Activated CD8-positive, alpha-beta memory T cell treated with anti-CD3 and anti-CD28 coated beads, Interleukin-2, amount 50 U/mL, for 24 hours (primary cell): ENCODE measurements at regions not wholly inside any gene's neighbourhood (a gene's known extent, or its start where the extent isn't known, plus 50 kb on each side); places are given as distances from the start of the nearest gene placed in this dataset.

Source experiments
- DNase-seq: peaks from one replicate; pipeline ENCODE4 v3.0.0-alpha.2; 2020; ENCODE audit errors: extremely low read depth

DNA sequence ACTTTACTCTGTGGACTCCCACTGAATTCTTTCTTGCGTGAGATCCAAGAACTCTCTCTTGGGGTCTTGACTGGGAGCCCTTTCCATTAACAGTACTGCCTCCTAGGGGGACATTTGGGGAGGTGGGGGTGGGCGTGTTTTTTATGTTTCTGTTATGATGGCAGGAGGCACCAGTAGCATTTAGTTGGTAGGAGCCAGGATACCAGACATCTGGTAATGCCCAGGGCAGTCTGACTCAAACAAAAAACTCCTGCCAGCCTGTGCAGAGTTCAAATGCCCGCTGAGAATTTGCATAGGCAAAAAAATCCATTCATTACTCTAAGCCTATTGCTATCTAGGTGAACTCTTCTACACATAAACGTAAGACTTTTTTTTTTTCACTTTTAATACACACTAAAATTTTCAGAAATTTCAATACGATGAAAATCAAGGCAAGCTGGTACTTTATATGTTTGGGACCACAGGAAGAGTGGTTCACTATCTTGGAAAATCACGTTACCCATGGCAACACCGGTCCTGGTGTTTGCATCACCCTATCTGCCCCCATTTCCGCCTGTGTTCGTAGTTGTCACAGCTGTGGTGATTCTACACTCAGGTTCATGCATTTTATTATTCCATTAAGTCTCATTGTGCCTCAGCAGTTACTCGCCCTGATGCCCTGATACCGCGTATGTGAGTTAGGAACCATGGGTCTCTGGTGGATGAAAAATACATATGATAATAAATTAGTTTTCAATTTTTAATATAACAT lies 121.1 kb upstream of the XYLT1 start:
- no peak for DNase-seq

DNA sequence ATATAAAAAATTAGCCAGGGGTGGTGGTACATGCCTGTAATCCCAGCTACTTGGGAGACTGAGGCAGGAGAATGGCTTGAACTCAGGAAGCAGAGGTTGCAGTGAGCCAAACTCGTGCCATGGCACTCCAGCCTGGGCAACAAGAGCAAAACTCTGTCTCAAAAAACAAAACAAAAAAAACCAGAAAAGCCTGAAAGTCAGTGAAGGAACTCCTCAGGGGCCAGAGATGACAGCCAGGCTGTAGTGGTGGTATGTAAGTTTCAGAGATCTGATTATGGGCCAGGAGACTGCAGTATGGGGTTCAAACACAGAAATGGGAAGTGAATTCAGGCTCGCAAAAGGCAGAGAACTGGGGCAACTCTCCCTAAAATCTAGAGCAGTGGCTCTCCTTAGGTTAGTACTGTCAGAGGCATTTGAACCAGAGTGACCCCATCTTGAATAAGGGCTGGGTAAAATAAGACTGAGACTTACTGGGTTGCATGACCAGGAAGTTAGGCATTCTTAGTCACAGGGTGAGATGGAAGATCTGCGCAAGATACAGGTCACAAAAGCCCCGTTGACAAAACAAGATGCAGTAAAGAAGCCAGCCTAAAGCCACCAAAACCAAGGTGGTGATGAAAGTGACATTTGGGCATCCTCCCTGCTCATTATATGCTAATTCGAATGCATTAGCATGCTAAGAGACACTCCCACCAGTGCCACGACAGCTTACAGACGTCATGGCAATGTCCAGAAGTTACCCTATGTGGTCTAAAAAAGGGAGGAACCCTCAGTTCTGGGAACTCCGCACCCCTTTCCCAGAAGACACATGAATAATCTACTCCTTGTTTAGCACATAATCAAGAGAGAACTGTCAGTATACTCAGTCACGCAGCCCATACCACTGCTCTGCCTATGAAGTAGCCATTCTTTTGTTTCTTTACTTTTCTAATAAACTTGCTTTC lies 120.2 kb upstream of the XYLT1 start:
- peak; percentile 13 for DNase-seq

DNA sequence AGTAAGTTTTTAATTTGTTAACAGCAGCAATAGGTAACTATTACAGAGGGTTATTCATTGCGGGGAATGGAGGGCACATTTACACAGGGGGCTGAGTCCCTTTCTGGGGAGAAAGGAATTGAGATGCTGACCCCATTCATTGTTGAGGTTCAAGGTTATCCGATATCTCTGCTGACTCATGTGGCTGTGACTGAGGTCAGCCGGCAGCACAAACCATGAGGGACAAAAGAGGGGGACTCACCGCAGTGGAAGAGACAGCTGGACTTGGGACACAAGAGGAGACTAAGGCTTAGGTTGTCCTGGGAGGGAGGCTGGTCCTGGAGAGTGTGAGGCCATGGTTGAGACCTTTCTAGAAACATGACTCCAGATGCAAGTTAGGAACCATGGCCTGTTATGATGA lies 119.1 kb upstream of the XYLT1 start:
- no peak for DNase-seq

DNA sequence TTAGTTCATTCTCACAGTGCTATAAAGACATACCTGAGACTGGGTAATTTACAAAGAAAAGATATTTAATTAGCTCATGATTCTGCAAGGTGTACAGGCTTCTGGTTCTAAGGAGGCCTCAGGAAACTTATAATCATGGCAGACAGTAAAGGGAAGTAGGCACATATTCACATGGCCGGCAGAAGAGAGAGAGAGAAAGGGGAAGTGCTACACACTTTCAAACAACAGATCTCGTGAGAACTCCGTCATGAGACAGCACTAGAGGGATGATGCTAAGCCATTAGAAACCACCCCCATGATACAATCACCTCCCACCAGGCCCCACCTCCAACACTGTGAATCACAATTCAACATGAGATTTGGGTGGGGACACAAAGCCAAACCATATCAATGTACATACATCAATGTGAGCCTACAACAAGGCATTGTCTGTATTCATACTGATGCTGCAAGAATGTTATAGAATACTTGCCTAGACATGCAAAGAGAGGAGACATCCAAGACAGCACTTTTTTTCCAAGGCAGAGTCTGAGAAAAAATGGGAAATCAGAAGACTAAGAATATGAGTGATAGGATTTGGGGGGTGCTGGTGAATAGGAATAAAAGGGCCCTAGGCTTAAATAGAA lies 114.8 kb upstream of the XYLT1 start:
- no peak for DNase-seq

DNA sequence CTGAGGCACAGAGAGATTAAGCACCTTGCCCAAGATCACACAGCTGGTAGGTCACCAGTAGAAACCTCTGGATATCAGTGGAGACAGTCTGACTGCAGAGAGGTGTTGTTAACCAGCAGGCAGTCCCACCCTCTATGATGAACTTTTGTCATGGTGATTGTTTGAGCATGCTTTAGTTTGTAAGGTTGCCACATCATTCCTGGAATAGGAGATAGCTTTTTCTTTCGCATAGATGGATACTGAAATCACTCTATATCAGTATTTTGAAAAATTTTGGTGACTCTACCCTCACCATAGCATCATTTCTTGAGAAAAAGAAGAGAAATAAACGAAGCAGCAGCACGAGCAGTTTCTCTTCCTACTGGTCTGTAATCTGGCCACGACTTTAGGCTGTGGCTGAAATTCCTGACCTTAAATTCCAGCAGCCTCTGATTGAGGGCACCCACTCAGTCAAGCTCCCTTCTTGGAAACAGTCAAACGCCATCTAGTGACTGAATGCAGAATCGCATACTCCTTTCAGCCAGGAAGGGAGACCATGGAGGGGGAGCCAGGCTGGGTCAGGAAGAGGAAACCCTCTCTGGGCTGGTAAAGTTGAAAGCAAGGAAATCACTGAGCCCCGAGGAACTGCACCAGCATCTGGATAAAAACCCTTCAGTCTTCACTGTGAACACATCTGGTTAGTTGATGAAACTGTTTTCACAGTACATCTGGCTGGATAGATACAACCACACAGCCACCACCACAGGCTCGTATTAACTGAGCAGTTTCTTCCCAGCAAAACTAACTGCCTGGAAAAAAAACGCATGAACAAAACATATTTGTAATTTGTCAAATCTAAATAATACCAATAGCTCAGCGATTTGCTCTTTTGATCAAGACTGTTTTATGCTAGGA lies 108.5 kb upstream of the XYLT1 start:
- DNase-seq: no peak

DNA sequence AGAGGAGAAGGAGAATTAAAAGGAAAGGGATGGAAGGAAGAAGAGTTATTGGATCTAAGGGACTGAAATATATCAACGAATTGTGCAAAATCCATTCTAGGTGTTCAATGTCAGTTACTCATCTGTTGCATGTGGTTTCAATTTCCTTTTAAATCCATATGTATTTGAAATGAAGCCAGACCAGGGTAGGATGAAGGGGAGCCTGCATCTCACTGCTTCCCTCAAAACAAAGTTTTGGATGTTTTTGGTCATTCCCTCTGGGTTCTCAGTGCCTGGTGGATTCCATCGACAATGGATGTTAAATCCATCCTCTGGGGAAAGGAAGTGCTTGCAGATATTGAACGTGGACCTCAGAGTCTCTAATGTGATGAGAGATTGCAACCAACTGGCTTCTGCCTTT lies 103.5 kb upstream of the XYLT1 start:
- no peak for DNase-seq

DNA sequence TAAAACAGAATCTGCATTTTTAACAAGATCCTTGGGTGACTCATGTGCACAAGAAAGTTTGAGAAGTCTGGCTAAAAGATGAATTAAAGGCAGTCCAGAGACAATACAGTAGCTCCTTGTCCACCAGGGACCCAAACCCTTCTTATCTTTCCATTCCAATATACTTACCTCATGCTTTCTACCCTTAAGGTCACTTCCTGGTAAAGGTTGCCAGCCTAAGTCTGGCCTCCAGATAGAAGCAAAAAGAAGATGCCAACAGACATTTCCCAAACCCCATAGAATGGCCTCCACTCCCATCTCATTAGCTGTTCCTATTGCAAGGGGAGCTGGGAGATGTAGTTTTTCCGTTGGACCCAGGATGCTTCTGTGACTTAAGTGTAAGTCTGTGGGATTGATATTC lies 101.4 kb upstream of the XYLT1 start:
- DNase-seq: no peak

DNA sequence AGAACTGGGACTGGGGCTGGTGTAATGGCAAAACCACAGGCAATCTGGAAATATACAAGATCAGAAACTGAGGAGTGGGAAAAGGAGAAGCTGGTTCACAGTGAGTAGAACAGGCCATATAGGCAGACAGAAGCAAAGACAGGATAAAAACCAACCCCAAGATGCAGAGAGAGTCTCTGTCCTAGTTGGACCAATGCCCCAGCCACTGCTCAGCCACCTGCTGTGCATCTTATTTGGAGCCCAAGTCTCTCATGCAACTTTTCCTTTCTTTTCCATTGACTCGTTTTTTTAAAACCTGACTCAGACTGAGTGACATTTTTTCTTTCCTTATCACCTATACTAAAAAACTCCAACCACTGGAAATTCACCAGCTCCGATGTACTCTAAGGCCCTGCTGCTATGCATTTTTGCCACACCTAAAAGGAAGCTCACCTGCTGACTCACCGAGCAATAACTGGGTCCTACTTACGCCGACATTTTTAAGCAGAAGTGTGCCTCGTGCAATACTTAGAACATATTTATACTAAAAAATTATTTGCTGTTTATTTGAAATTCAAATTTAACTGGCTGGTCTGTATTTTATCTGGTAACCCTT lies 100.8 kb upstream of the XYLT1 start:
- no peak for DNase-seq

DNA sequence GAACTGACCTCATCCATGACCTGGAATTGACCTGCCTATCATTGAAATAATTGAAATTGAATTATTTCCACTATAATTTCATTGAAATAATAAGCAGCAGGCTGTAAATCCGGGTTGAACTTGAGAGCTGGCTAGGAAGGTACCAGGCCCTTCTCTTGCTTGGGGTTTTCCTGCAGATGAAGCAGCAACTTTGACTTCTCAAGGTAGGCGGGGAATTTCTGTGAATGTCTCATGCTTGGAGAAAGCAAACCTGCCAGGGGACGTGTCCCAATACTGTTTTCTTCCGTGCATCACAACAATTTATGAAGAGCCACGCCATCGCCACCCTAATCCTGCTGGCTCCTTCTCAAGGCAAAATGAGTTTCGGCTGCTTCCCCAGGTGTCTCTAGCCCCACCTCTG lies 97.5 kb upstream of the XYLT1 start:
- no peak for DNase-seq

DNA sequence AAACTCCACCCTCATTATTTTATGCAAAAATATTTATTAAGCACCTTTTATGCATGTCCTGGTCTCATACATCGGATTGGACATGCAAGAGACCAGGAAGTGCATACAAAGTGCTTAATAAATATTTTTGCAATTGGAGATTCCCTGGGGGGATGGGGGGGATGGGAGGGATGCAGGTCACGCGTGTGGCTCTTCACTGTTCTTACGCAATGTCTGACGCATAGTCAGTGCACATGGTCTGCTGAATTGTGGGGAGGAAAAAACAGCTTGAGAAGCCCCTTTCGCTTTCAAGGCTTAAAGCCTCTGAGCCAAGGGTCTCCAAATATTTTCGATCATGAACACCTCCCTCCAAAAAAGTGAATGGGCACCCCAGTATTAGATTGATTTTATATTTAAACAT lies 96.7 kb upstream of the XYLT1 start:
- DNase-seq: no peak

DNA sequence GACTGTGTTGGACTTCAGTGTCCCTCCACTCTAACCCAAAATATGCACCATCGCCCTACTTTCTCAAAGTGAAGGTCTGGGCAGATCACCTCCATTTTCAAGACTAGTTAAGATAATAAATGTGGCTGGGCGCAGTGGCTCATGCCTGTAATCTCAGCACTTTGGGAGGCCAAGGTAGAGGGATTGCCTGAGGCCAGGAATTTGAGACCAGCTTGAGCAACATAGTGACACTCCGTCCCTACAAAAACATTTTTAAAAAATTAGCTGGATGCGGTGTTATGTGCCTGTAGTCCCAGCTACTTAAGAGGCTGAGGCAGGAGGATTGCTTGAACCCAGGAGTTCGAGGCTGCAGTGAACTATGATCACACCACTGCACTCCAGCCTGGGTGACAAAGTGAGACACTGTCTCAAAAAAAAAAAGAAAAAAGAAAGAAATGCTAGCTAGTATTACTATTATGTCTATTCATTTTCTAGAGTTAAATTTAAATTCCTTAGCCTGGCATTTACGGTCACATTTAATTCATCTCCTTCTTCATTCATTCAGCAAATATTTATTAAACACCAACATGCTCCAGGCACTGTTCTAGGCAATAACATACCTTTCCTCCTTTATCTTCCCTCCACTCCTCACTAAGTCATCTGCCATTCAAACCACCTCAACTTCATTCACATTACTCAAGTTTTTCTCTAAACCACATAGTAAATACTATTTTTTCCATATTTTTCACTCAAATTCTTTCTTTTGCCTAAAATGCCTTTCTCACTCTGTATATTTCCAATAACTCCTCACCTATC lies 96.1 kb upstream of the XYLT1 start:
- DNase-seq: no peak

DNA sequence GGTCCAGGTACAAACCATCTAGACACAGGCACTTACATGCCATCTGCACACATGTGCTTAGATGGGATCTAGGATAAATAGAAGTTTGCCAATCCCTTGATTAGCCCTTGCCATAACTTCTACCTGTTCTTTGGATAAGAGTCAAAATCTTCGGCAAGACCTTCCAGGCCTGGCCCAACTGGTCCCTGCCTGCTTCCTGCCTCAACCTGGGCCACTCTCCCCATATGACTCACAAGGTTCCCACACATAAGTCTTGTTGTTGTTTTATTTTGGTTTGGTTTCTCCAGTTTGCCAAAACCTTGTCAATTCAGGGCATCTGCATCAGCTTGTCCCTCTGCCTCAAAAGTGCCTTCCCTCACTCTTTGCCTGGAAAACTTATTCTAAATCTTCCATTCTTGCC lies 95.3 kb upstream of the XYLT1 start:
- DNase-seq: no peak

DNA sequence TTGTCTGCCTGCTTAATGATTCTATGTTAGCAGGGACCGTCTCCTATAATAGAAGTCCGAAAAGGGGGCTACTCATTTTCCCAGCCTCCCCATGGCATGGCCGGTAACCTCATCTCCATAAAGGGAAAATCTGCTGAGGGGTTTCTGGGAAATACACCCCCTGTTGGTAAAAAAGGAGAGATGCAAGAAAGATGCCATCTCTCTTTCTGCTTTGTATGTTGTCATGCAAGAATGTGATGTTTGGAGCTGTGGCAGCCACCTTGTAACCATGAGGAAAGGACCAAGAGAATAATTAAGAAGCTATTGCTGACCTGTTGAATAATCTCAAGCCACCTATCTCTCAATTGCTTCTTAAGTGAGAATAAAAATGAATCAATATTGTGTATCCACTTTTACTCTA lies 94.8 kb upstream of the XYLT1 start:
- no peak for DNase-seq

DNA sequence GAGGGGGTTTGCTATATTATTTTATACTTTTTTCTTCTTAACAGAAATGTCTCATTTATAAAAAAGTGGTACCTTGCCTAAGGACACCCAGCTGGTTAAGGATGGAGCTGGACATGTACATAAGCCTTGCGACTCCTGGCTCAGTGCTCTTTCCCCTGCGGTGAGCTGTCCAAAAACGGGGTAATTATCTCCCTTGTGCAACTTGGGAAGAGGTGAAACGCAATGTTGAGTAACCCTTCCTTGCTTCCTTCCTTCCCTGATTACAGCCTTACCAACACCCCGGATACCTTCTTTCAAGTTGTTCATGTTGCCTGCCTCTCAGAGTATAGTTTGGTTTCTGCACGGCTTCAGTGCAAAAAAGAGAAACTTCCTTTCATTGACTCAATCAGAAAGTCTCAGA lies 94.1 kb upstream of the XYLT1 start:
- DNase-seq: no peak

DNA sequence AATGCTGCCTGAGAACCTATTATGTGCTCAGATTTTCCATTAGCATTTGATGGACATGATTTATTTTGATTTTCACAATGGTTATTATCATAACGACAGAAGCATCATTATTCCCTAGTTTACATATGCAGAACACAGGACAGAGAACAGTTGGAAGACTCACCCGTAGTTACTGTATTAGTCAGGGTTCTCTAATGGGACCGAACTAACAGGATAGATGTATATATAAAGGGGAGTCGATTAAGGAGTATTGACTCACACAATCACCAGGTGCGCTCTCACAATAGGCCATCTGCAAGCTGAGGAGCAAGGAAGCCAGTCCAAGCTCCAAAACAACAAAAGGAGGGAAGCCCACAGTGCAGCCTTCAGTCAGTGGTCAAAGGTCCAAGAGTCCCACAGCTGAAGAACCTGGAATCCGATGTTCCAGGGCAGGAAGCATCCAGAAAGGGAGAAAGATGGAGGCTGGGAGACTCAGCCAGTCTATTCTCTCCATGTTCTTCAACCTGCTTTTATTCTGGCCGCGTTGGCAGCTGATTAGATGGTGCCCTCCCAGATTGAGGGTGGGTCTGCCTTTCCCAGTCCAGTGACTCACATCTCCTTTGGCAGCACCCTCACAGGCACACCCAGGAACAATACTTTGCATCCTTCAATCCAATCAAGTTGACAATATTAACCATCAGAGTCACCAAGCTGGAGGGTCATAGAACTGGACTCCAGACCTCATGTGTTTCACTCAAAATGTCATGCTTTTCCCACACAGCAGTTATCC lies 92.7 kb upstream of the XYLT1 start:
- no peak for DNase-seq

DNA sequence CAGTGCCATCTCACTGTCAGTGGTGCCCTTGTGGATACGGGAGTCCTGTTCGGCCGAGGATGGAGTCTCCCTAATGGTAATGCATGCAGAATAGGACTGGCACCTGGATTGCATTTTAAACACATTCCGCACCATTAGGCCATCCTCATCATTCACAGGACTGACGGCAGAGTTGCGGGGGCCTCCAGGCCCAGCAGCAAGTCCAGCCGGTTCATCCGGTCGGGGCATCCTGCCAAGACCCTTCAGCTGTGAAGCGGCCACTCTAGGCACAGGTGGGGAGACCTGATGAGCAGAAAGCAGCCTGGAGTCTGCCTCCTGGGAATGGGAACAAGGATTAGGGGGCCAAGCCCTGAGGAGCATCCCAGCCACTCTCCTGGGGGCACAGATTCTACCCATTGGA lies 90.3 kb upstream of the XYLT1 start:
- no peak for DNase-seq

DNA sequence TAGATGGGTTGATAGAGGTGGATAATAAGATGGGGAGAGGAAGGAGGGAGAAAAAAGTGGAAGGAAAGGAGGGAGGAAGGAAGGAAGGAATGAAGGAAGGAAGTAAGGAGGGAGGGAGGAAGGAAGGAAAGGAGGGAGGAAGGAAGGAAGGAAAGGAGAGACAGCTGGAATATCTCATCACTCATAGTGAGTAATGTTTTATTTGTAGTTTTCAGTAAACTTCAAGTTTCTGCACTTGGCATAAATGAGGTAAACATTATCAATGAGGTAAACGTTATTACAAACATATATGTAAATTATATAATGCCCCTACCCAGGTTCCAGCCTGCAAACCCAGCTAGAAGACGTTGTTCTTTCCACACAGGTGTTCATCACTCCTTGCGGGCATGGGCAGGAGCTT lies 89.8 kb upstream of the XYLT1 start:
- no peak for DNase-seq

DNA sequence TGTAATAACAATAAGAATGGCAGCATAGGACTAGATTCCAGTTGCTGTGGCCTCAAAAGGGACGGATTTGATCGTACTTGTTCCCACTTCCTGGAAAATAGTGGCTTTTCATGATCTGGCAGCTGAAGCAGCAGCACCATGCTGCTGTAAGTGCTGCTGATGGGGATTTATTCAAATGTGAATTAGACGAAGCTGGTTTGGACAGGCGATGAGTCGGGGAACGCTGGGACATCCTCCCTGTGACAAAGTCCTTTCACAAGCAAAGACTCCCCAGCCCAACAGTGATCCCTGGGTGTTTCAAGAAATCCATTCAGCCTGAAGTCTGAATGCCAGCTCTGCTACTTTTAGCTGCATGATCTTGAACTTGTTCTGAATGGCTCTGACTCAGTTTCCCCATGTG lies 88.6 kb upstream of the XYLT1 start:
- no peak for DNase-seq

DNA sequence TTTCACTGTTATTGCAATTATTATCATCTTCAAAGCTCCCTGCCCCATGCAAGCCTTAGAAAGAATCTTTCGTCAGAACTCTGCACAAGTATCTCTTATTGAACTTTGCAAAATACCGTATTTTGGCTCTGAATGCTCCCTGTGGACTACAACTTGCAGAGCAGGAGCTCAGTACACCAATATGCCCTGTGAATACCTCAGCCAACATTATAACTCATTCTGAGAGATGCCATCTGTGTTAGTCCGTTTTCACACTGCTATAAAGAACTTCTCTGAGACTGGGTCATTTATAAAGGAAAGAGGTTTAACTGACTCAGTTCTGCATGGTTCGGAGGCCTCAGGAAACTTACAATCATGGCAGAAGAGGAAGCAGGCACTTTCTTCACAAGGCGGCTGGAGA lies 87.2 kb upstream of the XYLT1 start:
- no peak for DNase-seq

DNA sequence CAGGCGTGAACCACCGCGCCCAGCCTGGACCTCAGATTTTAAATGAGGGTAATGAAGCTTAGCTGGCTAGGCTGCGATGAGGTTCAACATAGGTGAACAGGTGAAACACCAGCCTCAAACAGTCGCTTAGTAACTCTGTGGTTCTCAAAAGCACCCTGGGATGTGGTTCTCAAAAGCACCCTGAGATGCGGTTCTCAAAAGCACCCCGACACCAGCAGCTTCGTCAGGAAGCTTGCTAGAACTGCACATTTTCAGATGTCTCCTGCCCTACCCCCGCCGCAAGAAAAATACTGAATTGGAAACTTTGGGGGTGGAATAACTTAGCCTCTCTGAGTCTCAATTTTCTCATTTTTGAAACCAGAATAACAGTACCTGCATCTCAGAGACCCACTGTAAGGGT lies 86.7 kb upstream of the XYLT1 start:
- no peak for DNase-seq
